ENCODE measurements at regions not wholly inside any gene's neighbourhood (a gene's known extent, or its start where the extent isn't known, plus 50 kb on each side); places are given as distances from the start of the nearest gene placed in this dataset.
"Not testable (repeated sequence)": the region's sequence is repeated elsewhere in the genome, so short reads cannot be mapped to it uniquely, and the experiment has no call there.

- FAIRE-seq, result no peak
Observed at GRCh38 chr3:72163809-72164634, 379.1 kb upstream of the PROK2 start.

DNA sequence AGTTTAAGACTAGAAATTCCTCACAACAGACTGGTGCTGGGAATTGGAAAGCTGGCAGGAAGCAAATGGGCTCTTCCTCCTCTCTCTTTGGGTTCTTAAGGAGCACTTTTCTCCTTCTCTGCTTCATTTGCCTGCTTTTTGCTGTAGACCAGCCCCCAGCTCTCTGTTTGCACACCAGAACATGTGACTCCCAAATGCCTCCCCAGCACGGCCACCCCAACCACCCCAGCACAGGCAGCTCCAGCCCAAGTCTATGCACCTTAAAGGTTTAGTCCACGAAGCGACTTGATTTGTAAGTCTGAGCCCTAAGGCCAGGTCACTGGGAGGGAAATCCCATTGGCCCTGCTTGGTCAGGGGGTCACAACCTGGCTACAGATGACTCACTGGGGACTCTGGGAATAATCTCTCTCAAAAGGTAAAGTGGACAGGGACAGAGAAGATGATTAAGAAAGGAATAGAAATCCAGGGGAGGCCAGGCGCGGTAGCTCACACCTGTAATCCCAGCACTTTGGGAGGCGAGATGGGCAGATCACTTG, 377.8 kb upstream of the PROK2 start:
- no peak for FAIRE-seq

GRCh38 chr3:72161881-72162595, 377.1 kb upstream of the PROK2 start:
- no peak for FAIRE-seq

GRCh38 chr3:72161285-72161684, 376.3 kb upstream of the PROK2 start:
- FAIRE-seq, result not testable (repeated sequence)

DNA sequence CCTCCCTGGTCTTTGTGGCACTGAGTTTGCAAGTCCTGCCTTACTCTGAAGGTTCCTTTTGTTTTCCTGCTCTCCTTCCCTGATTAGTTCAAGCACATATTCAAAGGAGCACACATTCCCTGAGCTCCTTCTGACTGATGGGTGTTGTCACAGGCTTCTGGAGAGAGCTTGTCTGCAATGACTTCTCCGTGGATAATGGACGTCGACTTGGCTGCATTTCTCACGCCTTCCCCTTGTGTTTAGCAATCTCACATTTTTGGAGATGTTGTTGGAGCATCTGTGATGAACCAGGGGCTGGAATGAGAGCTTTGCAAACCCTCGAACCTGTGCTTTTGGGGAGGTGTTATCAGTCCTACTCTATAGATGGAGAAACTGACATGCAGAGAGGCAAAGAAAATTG, 375.4 kb upstream of the PROK2 start:
- FAIRE-seq, result no peak

DNA sequence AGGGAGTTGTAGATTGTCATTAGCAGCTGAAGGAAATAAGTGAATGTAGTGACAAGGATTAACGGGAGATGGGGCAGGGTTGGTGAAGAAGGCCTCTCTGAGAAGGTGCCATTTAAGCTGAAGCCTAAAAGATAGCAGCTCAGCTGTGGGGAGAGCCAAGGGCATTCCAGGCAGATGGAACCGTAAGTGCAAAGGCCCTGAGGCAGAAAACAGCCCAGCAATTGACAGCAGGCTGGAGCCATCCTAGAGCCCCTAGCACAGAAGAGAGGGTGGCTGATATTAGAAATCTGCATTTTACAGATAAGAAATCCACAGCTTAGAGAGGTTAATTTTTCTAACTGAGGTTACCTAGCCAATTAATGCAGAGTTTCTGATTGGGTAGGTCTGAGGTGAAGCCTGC, 374.5 kb upstream of the PROK2 start:
- no peak for FAIRE-seq

DNA sequence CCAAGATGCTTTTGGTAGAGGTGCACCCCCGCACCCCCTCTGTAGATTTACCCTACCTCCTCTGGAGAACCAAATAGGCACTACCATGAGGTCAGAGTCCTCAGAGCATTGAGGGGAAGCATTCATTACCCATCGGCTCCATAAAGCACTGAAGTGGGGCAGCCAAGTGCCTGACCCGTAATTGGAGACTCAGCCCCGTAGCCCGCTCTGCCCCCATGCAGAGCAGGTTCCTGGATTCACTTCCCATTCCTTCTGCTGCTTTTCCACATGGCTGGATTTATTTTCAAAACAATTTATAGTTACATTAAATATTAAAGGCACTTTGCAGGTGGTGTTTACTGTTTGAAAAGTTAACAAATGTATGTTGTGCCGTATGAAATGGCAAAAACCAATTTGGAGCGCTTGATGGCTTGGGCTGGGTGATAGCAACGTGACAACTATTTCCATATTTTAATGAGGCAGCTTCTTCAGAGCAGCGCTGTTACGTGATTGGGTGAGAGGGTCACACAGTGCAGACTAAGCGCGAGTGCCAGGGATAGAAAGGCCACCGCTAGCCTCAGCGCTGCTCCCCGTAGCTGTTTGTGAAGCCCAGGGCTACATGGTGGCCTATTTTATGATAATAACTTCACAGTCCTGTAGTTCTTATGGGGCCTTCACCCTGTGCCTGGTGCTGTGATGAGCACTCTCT, 373.8 kb upstream of the PROK2 start:
- no peak for FAIRE-seq

GRCh38 chr3:72157748-72158638, 373.0 kb upstream of the PROK2 start:
- FAIRE-seq, result no peak

DNA sequence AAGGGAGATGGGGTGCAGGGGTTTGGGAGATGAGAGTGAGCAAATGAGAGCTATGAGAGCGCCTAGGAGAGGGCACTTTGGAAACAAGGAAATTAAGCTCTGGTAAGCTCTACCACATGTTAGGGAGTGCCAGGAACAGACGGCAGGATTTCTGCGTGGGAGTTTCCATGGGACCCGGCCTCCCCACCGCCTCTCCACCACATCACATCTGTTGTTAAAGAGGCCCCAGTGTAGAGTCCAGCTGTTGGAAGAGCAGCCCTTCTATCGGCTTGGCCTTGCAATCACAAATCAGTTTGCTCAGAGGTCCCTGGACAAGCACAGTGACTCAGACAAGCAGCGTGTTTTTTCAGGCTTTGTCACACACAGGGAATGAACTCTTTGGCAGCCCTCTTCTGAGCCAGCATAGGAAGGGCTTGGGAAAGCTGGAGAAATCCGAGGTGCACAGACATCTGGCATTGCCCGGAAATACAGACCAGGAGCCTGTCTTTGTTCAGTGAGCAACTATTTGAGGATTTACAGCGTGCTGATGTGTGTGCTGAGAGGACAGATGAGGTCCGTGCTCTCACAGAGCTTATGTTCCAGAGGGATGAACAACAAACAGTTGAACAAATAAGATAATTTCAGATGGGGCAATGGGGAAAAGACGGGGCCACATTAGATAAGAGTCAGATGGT, 370.6 kb upstream of the PROK2 start:
- no peak for FAIRE-seq

DNA sequence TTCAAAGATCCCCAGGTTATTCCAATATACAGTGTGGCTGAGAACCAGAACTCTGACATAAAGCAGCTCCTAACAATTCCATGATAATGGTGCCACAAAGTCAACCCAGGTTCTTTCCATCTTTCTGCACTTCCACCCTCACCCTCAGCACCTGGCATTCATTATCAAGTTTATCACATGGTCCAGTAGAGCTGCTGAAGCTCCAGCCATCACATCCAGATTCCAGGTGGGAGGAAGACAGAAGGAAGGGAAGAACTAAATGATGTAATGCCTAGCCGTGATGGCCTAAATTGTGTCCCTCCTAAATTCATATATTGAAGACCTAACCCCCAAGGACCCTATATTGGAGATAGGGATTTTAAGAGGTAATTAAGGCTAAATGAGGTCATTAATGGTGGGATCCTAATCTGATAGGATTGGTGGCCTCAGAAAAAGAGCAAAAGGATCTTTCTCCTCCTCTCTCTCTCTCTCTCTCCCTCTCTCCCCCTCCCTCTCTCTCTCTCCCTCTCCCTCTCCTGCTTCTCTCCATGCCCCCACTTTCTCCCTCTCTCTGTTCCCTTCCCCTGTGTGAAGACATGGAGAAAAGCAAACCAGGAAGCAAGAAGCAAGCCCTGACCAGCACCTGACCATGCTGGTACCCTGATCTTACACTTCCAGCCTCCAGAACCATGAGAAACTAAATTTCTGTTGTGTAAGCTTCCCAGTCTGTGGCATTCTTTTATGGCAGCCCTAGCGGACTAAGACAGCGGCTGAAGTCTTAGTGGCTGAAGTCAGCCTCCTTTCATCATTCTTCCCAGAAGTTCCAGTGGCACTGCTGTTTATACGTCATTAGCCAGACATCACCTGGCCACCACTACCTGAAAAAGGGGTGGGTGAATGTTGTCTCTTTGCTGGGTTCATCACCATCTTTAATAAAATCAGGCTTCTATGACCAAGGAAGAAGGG, 369.7 kb upstream of the PROK2 start:
- no peak for FAIRE-seq

GRCh38 chr3:72153477-72154314, 368.7 kb upstream of the PROK2 start:
- no peak for FAIRE-seq

GRCh38 chr3:72152551-72153476, 367.9 kb upstream of the PROK2 start:
- FAIRE-seq, result no peak

GRCh38 chr3:72151465-72152238, 366.7 kb upstream of the PROK2 start:
- no peak for FAIRE-seq

DNA sequence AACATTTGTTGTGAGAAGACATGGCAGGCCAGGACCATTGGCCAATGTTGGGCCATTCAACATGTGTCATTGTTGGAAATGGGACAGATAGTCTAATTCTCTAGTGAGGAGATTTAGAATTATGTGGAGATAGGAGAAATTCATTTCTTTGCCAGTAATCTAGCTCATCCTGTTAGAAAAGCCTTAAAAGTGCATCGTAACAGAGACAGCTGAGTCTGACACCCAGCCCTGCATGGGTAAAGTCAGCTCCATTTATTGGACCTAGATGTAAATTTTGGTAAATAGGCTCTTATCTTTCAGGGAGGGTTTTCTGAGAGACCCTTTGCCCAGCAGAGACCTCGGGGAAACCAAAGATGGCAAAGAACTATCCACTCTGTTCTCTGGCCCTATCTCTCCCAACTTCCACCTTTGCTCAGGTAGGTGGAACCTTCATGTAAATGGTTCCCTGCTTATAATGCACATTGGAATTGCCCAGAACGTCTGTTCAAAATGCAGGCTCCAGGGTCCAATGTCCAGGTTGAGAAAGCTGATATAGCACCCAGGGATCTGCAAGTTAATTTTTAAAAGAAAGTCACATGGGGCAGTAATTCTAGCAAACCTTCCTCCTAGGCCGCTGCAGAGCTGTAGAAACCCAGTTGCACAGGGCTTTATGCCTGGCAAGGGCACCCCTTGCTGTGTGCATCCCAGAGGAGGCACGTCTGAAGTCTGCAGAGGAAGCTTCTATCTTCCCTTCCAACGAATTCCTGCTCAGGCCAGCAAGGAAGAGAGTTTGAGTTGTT, 365.9 kb upstream of the PROK2 start:
- no peak for FAIRE-seq

- FAIRE-seq, result no peak
Observed at GRCh38 chr3:72149645-72150300, 364.8 kb upstream of the PROK2 start.

- no peak for FAIRE-seq
Observed at GRCh38 chr3:72147600-72147999, 362.7 kb upstream of the PROK2 start.
